SK-N-SH (cell line): ENCODE measurements at regions not wholly inside any gene's neighbourhood (a gene's known extent, or its start where the extent isn't known, plus 50 kb on each side); places are given as distances from the start of the nearest gene placed in this dataset.

Source experiments
- CTCF ChIA-PET: fragments of 300-600, 350-600 bp; formaldehyde crosslinking; extraction: SDS; loops from one replicate; lab custom pipeline; 2021; lab: Yijun Ruan, JAX
- POLR2A ChIA-PET: fragments of 350-600 bp; sonication (Branson Sonifier 250); formaldehyde crosslinking; extraction: SDS; loops from one replicate; lab custom pipeline; 2020; ENCODE audit warnings: antibody characterized with exemption, inconsistent platforms; lab: Yijun Ruan, JAX
- DNase-seq: peaks from one replicate; pipeline ENCODE4 v3.0.0; 2012
- H2AFZ ChIP-seq: fragments of 200-600 bp; sonication (generic); 2 replicates; pipeline ENCODE4 v1.8.1; 2016; ENCODE audit warnings: antibody characterized with exemption, mild to moderate bottlenecking, low read depth
- H3F3A ChIP-seq: fragments of 200-600 bp; sonication (generic); replicated peaks from 2 replicates; pipeline ENCODE3; 2016; ENCODE audit warnings: antibody characterized with exemption, mild to moderate bottlenecking; ENCODE audit not compliant: insufficient read depth
- H3K27ac ChIP-seq, 2 experiments: fragments of 200-500 bp in 1 of 2; fragments of 200-600 bp in 1 of 2; sonication (Bioruptor generic) in 1 of 2; sonication (generic), shearing (Covaris generic) in 1 of 2; 2 replicates each; pipeline versions ENCODE4 v1.5.1 to v1.6.1; 2014 to 2016; ENCODE audit warnings: low read depth in 2 of 2, inconsistent platforms in 1 of 2, low read length in 1 of 2, mild to moderate bottlenecking in 1 of 2, mixed read lengths in 1 of 2
- H3K27me3 ChIP-seq: fragments of 200-600 bp; sonication (generic), shearing (Covaris generic); 2 replicates; pipeline ENCODE4 v1.6.1; 2016; ENCODE audit warnings: mixed run types; ENCODE audit not compliant: insufficient read depth
- H3K36me3 ChIP-seq, 2 experiments: fragments of 200-500 bp in 1 of 2; fragments of 200-600 bp in 1 of 2; sonication (Bioruptor generic) in 1 of 2; sonication (generic) in 1 of 2; replicated peaks in 1 of 2; 2 replicates each; pipeline versions ENCODE3 to v1.5.1; 2014 to 2016; ENCODE audit warnings: low read length in 1 of 2, mild to moderate bottlenecking in 1 of 2; ENCODE audit not compliant: insufficient read depth in 2 of 2, control insufficient read depth in 1 of 2
- H3K4me1 ChIP-seq, 2 experiments: fragments of 200-500 bp in 1 of 2; fragments of 200-600 bp in 1 of 2; sonication (Bioruptor generic) in 1 of 2; sonication (generic), shearing (Covaris generic) in 1 of 2; 2 replicates each; pipeline versions ENCODE4 v1.5.1 to v1.6.1; 2014 to 2016; ENCODE audit warnings: low read depth in 1 of 2, low read length in 1 of 2, mixed run types in 1 of 2; ENCODE audit not compliant: insufficient read depth in 2 of 2, control insufficient read depth in 1 of 2
- H3K4me2 ChIP-seq: fragments of 200-600 bp; sonication (generic), shearing (Covaris generic); 2 replicates; pipeline ENCODE4 v1.6.1; 2017; ENCODE audit warnings: mixed run types
- H3K4me3 ChIP-seq, 2 experiments: fragments of 200-500 bp in 1 of 2; fragments of 200-600 bp in 1 of 2; sonication (Bioruptor generic) in 1 of 2; sonication (generic), shearing (Covaris generic) in 1 of 2; 2 replicates each; pipeline versions ENCODE4 v1.5.1 to v1.8.1; 2014 to 2016; ENCODE audit warnings: low read depth in 2 of 2, inconsistent platforms in 1 of 2, low read length in 1 of 2, mild to moderate bottlenecking in 1 of 2, mixed read lengths in 1 of 2, moderate library complexity in 1 of 2
- H3K79me2 ChIP-seq: fragments of 200-600 bp; sonication (generic); 2 replicates; pipeline ENCODE4 v1.8.1; 2017; ENCODE audit warnings: mild to moderate bottlenecking; ENCODE audit not compliant: insufficient read depth
- H3K9ac ChIP-seq: fragments of 200-600 bp; sonication (generic); 2 replicates; pipeline ENCODE4 v1.6.1; 2017; ENCODE audit warnings: mixed run types
- H3K9me2 ChIP-seq: fragments of 200-600 bp; sonication (generic); 2 replicates; pipeline ENCODE4 v1.6.1; 2017; ENCODE audit warnings: mixed run types
- H3K9me3 ChIP-seq: fragments of 200-600 bp; sonication (generic); 2 replicates; pipeline ENCODE4 v1.6.1; 2017; ENCODE audit warnings: mixed run types, mild to moderate bottlenecking, moderate library complexity
- H4K20me1 ChIP-seq: fragments of 200-600 bp; sonication (generic); 2 replicates; pipeline ENCODE4 v1.6.1; 2017; ENCODE audit warnings: mild to moderate bottlenecking, mixed run types; ENCODE audit not compliant: insufficient read depth
- ELF1 ChIP-seq: IDR thresholded peaks from 2 replicates; pipeline ENCODE4 v1.4.0; 2012
- EP300 ChIP-seq, 2 experiments: IDR thresholded peaks; 2 replicates each; pipeline versions ENCODE4 v1.4.0 to v1.6.1; 2012; ENCODE audit warnings: borderline replicate concordance in 1 of 2, low read depth in 1 of 2, low read length in 1 of 2
- EZH2phosphoT487 ChIP-seq: fragments of 200-600 bp; sonication (generic); IDR thresholded peaks from 2 replicates; pipeline ENCODE4 v1.6.1; 2017; ENCODE audit warnings: low read depth, mixed run types, mild to moderate bottlenecking, antibody characterized with exemption, moderate library complexity, borderline replicate concordance
- FOSL2 ChIP-seq: IDR thresholded peaks from 2 replicates; pipeline ENCODE4 v1.4.0; 2012; ENCODE audit warnings: low read depth, mild to moderate bottlenecking, moderate library complexity, borderline replicate concordance
- GABPA ChIP-seq: IDR thresholded peaks from 2 replicates; pipeline ENCODE4 v1.4.0; 2012; ENCODE audit warnings: low read depth, mild to moderate bottlenecking
- MAX ChIP-seq: IDR thresholded peaks from 2 replicates; pipeline ENCODE4 v1.4.0; 2012; ENCODE audit warnings: low read depth
- MXI1 ChIP-seq: IDR thresholded peaks from 2 replicates; pipeline ENCODE4 v1.6.1; 2012; ENCODE audit warnings: mild to moderate bottlenecking, low read depth, low read length, improper control_type of control experiment
- NRF1 ChIP-seq: IDR thresholded peaks from 2 replicates; pipeline ENCODE4 v1.6.1; 2012; ENCODE audit warnings: low read depth, mild to moderate bottlenecking, low read length
- RAD21 ChIP-seq: IDR thresholded peaks from 2 replicates; pipeline ENCODE4 v1.6.1; 2012; ENCODE audit warnings: mild to moderate bottlenecking, low read length
- RFX5 ChIP-seq: IDR thresholded peaks from 2 replicates; pipeline ENCODE4 v1.6.1; 2012; ENCODE audit warnings: mild to moderate bottlenecking, improper control_type of control experiment, low read length
- SIN3A ChIP-seq: IDR thresholded peaks from 2 replicates; pipeline ENCODE4 v1.6.1; 2012; ENCODE audit warnings: low read depth, mild to moderate bottlenecking, low read length, moderate library complexity, borderline replicate concordance
- TAF1 ChIP-seq: IDR thresholded peaks from 2 replicates; pipeline ENCODE4 v1.6.1; 2012; ENCODE audit warnings: low read depth, mild to moderate bottlenecking, low read length, moderate library complexity, borderline replicate concordance
- TEAD4 ChIP-seq: IDR thresholded peaks from 2 replicates; pipeline ENCODE4 v1.4.0; 2012; ENCODE audit warnings: mild to moderate bottlenecking, borderline replicate concordance; ENCODE audit not compliant: insufficient read depth
- USF1 ChIP-seq: IDR thresholded peaks from 2 replicates; pipeline ENCODE4 v1.4.0; 2012; ENCODE audit warnings: low read depth, borderline replicate concordance
- USF2 ChIP-seq: fragments of 150-350 bp; IDR thresholded peaks from 2 replicates; pipeline ENCODE4 v1.6.1; 2017; ENCODE audit warnings: antibody characterized with exemption, low read length, low read depth, borderline replicate concordance
- YY1 ChIP-seq: IDR thresholded peaks from 2 replicates; pipeline ENCODE4 v1.4.0; 2012; ENCODE audit warnings: low read depth, mild to moderate bottlenecking
- WGBS: methylation state at CpG from one replicate; pipeline ENCODE4 v1.1.6; 2017; ENCODE audit warnings: low lambda C conversion rate; 5-methylcytosine and 5-hydroxymethylcytosine counted together

GRCh38 chr20:19909725-19910124, 107.4 kb upstream of the NAA20 start:
- POLR2A ChIA-PET, result no interaction called here
- Histone ChIP-seq H3K27ac (no peak overlapping the region), H3K9ac (no peak overlapping the region), H3K4me2 (no peak overlapping the region), H3F3A (no peaks in the 10 kb centered on the region), H3K36me3 (no peaks in the 10 kb centered on the region), H4K20me1 (no peaks in the 10 kb centered on the region), H3K9me2 (no peaks in the 10 kb centered on the region), H2AFZ (no peak overlapping the region), H3K79me2 (no peaks in the 10 kb centered on the region), H3K4me3 (no peak overlapping the region), H3K27me3 (no peaks in the 10 kb centered on the region), H3K4me1 (peaks cover 0 to 7% of the 10 kb centered on the region in 2 experiments; a peak in 1 of 4 replicates), H3K9me3 (no peaks in the 10 kb centered on the region)
- TF ChIP-seq EZH2phosphoT487 (no peak), USF2 (no peak), RFX5 (no peak), ELF1 (no peak), TEAD4 (no peak), EP300 (IDR thresholded peaks at IDR 0.05; ENCODE audit: borderline replicate concordance in 1 of 2, low read depth in 1 of 2, low read length in 1 of 2) (no peak), USF1 (no peak)
- no peak for DNase-seq
- CTCF ChIA-PET, result no interaction called here
- 76% methylated on average over 4 of the region's 4 CpGs for WGBS

GRCh38 chr20:19911810-19912382, 105.3 kb upstream of the NAA20 start:
- no peaks in the 10 kb centered on the region for H4K20me1 ChIP-seq
- DNase-seq, result no peak
- H3F3A ChIP-seq, result no peaks in the 10 kb centered on the region
- no peak overlapping the region for H3K27ac ChIP-seq
- H2AFZ ChIP-seq, result no peak overlapping the region
- no peaks in the 10 kb centered on the region for H3K27me3 ChIP-seq
- ChIA-PET CTCF (interaction anchor here (0.6 kb wide), 1 partner anchor 1540 kb away, joined by 3 read pairs; no protein-coding TSS in a partner anchor), POLR2A (no interaction called here)
- H3K4me3 ChIP-seq, result no peak overlapping the region
- no peaks in the 10 kb centered on the region for H3K9me3 ChIP-seq
- 84% methylated on average over 4 of the region's 4 CpGs for WGBS
- no peak overlapping the region for H3K9ac ChIP-seq
- H3K79me2 ChIP-seq, result no peaks in the 10 kb centered on the region
- no peak for TF ChIP-seq SIN3A
- H3K36me3 ChIP-seq, result no peaks in the 10 kb centered on the region
- no peak overlapping the region for H3K4me2 ChIP-seq
- H3K9me2 ChIP-seq, result no peaks in the 10 kb centered on the region
- peaks cover 0 to 7% of the 10 kb centered on the region in 2 experiments; a peak in 1 of 4 replicates for H3K4me1 ChIP-seq

- Histone ChIP-seq H3K9ac (no peak overlapping the region), H3K36me3 (no peaks in the 10 kb centered on the region), H3K4me2 (no peak overlapping the region), H3K4me3 (no peak overlapping the region), H3K79me2 (no peaks in the 10 kb centered on the region), H3F3A (no peaks in the 10 kb centered on the region), H2AFZ (no peak overlapping the region), H3K27ac (no peak overlapping the region), H3K4me1 (peaks cover 0 to 7% of the 10 kb centered on the region in 2 experiments; a peak in 1 of 4 replicates), H3K27me3 (no peaks in the 10 kb centered on the region), H3K9me2 (no peaks in the 10 kb centered on the region), H4K20me1 (no peaks in the 10 kb centered on the region), H3K9me3 (no peaks in the 10 kb centered on the region)
- POLR2A ChIA-PET, result no interaction called here
- no peak for DNase-seq
- no peak for TF ChIP-seq YY1
- no peak for TF ChIP-seq FOSL2
- no peak for TF ChIP-seq RAD21
- no peak for TF ChIP-seq RFX5
- no peak for TF ChIP-seq MAX
- TF ChIP-seq USF2, result no peak
- no peak for TF ChIP-seq TAF1
- TF ChIP-seq GABPA, result no peak
- TF ChIP-seq MXI1, result no peak
- no peak for TF ChIP-seq NRF1
- TF ChIP-seq USF1, result no peak
- WGBS, result 91% methylated on average over 1 of the region's 1 CpG
- CTCF ChIA-PET, result no interaction called here
Measured at GRCh38 chr20:19913349-19913748, 103.8 kb upstream of the NAA20 start.
